GM19240 (cell line): ENCODE measurements at regions not wholly inside any gene's neighbourhood (a gene's known extent, or its start where the extent isn't known, plus 50 kb on each side); places are given as distances from the start of the nearest gene placed in this dataset.

Experiments
- DNase-seq: peaks from one replicate; pipeline ENCODE4 v3.0.0; 2011; ENCODE audit warnings: low spot score; ENCODE audit not compliant: insufficient read length

GRCh38 chr12:47026291-47026690 lies 53.1 kb upstream of the PCED1B start:
- DNase-seq, result no peak
